ENCODE measurements at regions not wholly inside any gene's neighbourhood (a gene's known extent, or its start where the extent isn't known, plus 50 kb on each side); places are given as distances from the start of the nearest gene placed in this dataset.

GRCh38 chr11:86193297-86194095 is 51.1 kb upstream of the EED start:
- TF ChIP-seq CTCF (IDR thresholded peaks at IDR 0.05): peak; percentile 23 to 85 (median 81)
- TF ChIP-seq POLR2A (IDR thresholded peaks at IDR 0.05): no peak
- peaks cover 9% of the 10 kb centered on the region for H3K4me1 ChIP-seq
- H3K27ac ChIP-seq: peak overlapping the region in 3 of 4 donors; percentile 18 to 67 (median 25)
- H3K4me3 ChIP-seq: no peak overlapping the region
- no peaks in the 10 kb centered on the region for H3K27me3 ChIP-seq
- H3K9me3 ChIP-seq: no peaks in the 10 kb centered on the region
- intact Hi-C loops (cut with DNase I): loop anchor here (10.0 kb wide), 1 partner anchor 149 kb away; no protein-coding TSS in a partner anchor
- ATAC-seq (peak; percentile 99), DNase-seq (peak; percentile 63 to 86 (median 70))
- no peaks in the 10 kb centered on the region for H3K36me3 ChIP-seq (replicated peaks in 1 of 2; ENCODE audit: insufficient read depth in 1 of 2, low read depth in 2 of 2)
- 7 to 13% methylated on average over 7 of the region's 7 CpGs for WGBS, 2 donors

GRCh38 chr11:86192519-86193257 is 51.9 kb upstream of the EED start:
- ATAC-seq: no peak
- H3K27me3 ChIP-seq: no peaks in the 10 kb centered on the region
- peaks cover 9% of the 10 kb centered on the region for H3K4me1 ChIP-seq
- no peak for DNase-seq
- H3K9me3 ChIP-seq: no peaks in the 10 kb centered on the region
- WGBS, 2 donors: 14 to 19% methylated on average over 1 of the region's 1 CpG
- H3K4me3 ChIP-seq: no peak overlapping the region
- H3K36me3 ChIP-seq (replicated peaks in 1 of 2; ENCODE audit: insufficient read depth in 1 of 2, low read depth in 2 of 2): no peaks in the 10 kb centered on the region
- TF ChIP-seq CTCF (IDR thresholded peaks at IDR 0.05) (no peak), POLR2A (IDR thresholded peaks at IDR 0.05) (no peak)
- H3K27ac ChIP-seq: peak overlapping the region in 3 of 4 donors; percentile 18 to 67 (median 25)
- intact Hi-C loops (cut with DNase I): loop anchor here (10.0 kb wide), 1 partner anchor 148 kb away; no protein-coding TSS in a partner anchor

GRCh38 chr11:86191874-86192273 is 52.7 kb upstream of the EED start:
- Histone ChIP-seq H3K4me1 (peaks cover 9% of the 10 kb centered on the region), H3K4me3 (no peak overlapping the region), H3K9me3 (no peaks in the 10 kb centered on the region), H3K36me3 (replicated peaks in 1 of 2; ENCODE audit: insufficient read depth in 1 of 2, low read depth in 2 of 2) (no peaks in the 10 kb centered on the region), H3K27me3 (no peaks in the 10 kb centered on the region), H3K27ac (no peak overlapping the region)
- TF ChIP-seq CTCF (IDR thresholded peaks at IDR 0.05) (no peak), POLR2A (IDR thresholded peaks at IDR 0.05) (no peak)
- intact Hi-C loops (cut with DNase I): loop anchor here (10.0 kb wide), 1 partner anchor 147 kb away; no protein-coding TSS in a partner anchor
- WGBS, 2 donors: 95 to 100% methylated on average over 1 of the region's 1 CpG
- ATAC-seq: no peak
- DNase-seq: no peak

- WGBS, 2 donors: 89 to 96% methylated on average over 2 of the region's 2 CpGs
- intact Hi-C loops (cut with DNase I): no loop called here
- H3K9me3 ChIP-seq: no peaks in the 10 kb centered on the region
- H3K27ac ChIP-seq: no peak overlapping the region
- H3K4me3 ChIP-seq: no peak overlapping the region
- no peaks in the 10 kb centered on the region for H3K27me3 ChIP-seq
- no peak for TF ChIP-seq CTCF (IDR thresholded peaks at IDR 0.05)
- TF ChIP-seq POLR2A (IDR thresholded peaks at IDR 0.05): no peak
- DNase-seq (no peak), ATAC-seq (no peak)
- H3K4me1 ChIP-seq: no peaks in the 10 kb centered on the region
- no peaks in the 10 kb centered on the region for H3K36me3 ChIP-seq (replicated peaks in 1 of 2; ENCODE audit: insufficient read depth in 1 of 2, low read depth in 2 of 2)
Measured at GRCh38 chr11:86187027-86187426, 57.5 kb upstream of the EED start.
